ENCODE measurements at regions not wholly inside any gene's neighbourhood (a gene's known extent, or its start where the extent isn't known, plus 50 kb on each side); places are given as distances from the start of the nearest gene placed in this dataset.

GRCh38 chr13:38415233-38415632 is 65.6 kb downstream of the UFM1 start:
- Histone ChIP-seq H2AFZ (ENCODE audit: low read depth, low read length) (no peak overlapping the region), H4K20me1 (replicated peaks; ENCODE audit: control insufficient read depth, insufficient read depth, low read length) (no peaks in the 10 kb centered on the region), H3K4me3 (no peak overlapping the region), H3K9me3 (replicated peaks; ENCODE audit: control insufficient read depth, insufficient read depth, low read depth, low read length) (no peaks in the 10 kb centered on the region), H3K4me1 (replicated peaks in 1 of 2; ENCODE audit: control insufficient read depth in 2 of 2, insufficient read depth in 2 of 2, low read length in 2 of 2) (no peaks in the 10 kb centered on the region), H3K27me3 (ENCODE audit: control insufficient read depth in 2 of 2, insufficient read depth in 2 of 2, low read length in 2 of 2) (no peaks in the 10 kb centered on the region), H3K9me1 (ENCODE audit: control insufficient read depth, insufficient read depth, low read length) (no peaks in the 10 kb centered on the region), H3K9ac (ENCODE audit: insufficient read depth in 1 of 2, low read depth in 2 of 2, low read length in 2 of 2) (no peak overlapping the region), H3K27ac (ENCODE audit: extremely low read depth, low read depth, low read length) (no peak overlapping the region), H3K79me2 (ENCODE audit: control insufficient read depth, insufficient read depth, low read length) (no peaks in the 10 kb centered on the region), H3K4me2 (ENCODE audit: insufficient read depth, low read length) (no peak overlapping the region), H3K36me3 (ENCODE audit: control insufficient read depth, insufficient read depth, low read length) (no peaks in the 10 kb centered on the region)
- DNase-seq (ENCODE audit: extremely low read depth in 1 of 4, low spot score in 3 of 4) (peak in 1 of 4 experiments; percentile 13), FAIRE-seq (no peak), ATAC-seq (no peak)
- no TSS peak for BruUV-seq (replicated peaks)
- ChIA-PET CTCF (ENCODE audit: low intra/inter-chr PET ratio) (no interaction called here), POLR2A (no interaction called here)
- intact Hi-C loops (cut with micrococcal nuclease) = no loop called here
- TF ChIP-seq SUPT5H (IDR thresholded peaks at IDR 0.05) (no peak), ZBTB9 (CRISPR knock-in tag; IDR thresholded peaks at IDR 0.05) (no peak), MEF2A (IDR thresholded peaks at IDR 0.05; ENCODE audit: control insufficient read depth, low read depth, low read length) (0 out of 2 replicates have a peak, but pooled peaks have one; percentile 41), ILK (tag; IDR thresholded peaks at IDR 0.05; ENCODE audit: borderline replicate concordance, low read depth) (no peak)
- in situ Hi-C loops (cut with MboI) = no loop called here
- WGBS (ENCODE audit: insufficient coverage, low coverage, missing lambda C conversion rate) = 0% methylated on average over 5 of the region's 5 CpGs

GRCh38 chr13:38417241-38417640 is 67.6 kb downstream of the UFM1 start:
- DNase-seq (ENCODE audit: extremely low read depth in 1 of 4, low spot score in 3 of 4) (no peak), ATAC-seq (no peak), FAIRE-seq (no peak)
- H3K79me2 ChIP-seq (ENCODE audit: control insufficient read depth, insufficient read depth, low read length) = no peaks in the 10 kb centered on the region
- CTCF ChIA-PET (ENCODE audit: low intra/inter-chr PET ratio) = no interaction called here
- in situ Hi-C loops (cut with MboI) = no loop called here
- no peaks in the 10 kb centered on the region for H3K27me3 ChIP-seq (ENCODE audit: control insufficient read depth in 2 of 2, insufficient read depth in 2 of 2, low read length in 2 of 2)
- no peak overlapping the region for H3K4me3 ChIP-seq
- no TSS peak for BruUV-seq (replicated peaks)
- no peak overlapping the region for H3K4me2 ChIP-seq (ENCODE audit: insufficient read depth, low read length)
- H3K9ac ChIP-seq (ENCODE audit: insufficient read depth in 1 of 2, low read depth in 2 of 2, low read length in 2 of 2) = no peak overlapping the region
- H3K9me1 ChIP-seq (ENCODE audit: control insufficient read depth, insufficient read depth, low read length) = no peaks in the 10 kb centered on the region
- H2AFZ ChIP-seq (ENCODE audit: low read depth, low read length) = no peak overlapping the region
- no peaks in the 10 kb centered on the region for H3K36me3 ChIP-seq (ENCODE audit: control insufficient read depth, insufficient read depth, low read length)
- 15% methylated on average over 1 of the region's 1 CpG for WGBS (ENCODE audit: insufficient coverage, low coverage, missing lambda C conversion rate)
- H3K9me3 ChIP-seq (replicated peaks; ENCODE audit: control insufficient read depth, insufficient read depth, low read depth, low read length) = no peaks in the 10 kb centered on the region
- no peaks in the 10 kb centered on the region for H4K20me1 ChIP-seq (replicated peaks; ENCODE audit: control insufficient read depth, insufficient read depth, low read length)
- H3K4me1 ChIP-seq (replicated peaks in 1 of 2; ENCODE audit: control insufficient read depth in 2 of 2, insufficient read depth in 2 of 2, low read length in 2 of 2) = no peaks in the 10 kb centered on the region
- intact Hi-C loops (cut with micrococcal nuclease) = no loop called here
- no peak overlapping the region for H3K27ac ChIP-seq (ENCODE audit: extremely low read depth, low read depth, low read length)
- POLR2A ChIA-PET = no interaction called here
- no peak for TF ChIP-seq CREB5 (CRISPR knock-in tag; IDR thresholded peaks at IDR 0.05)
